Kidney (tissue), 13 donors: ENCODE measurements at regions not wholly inside any gene's neighbourhood (a gene's known extent, or its start where the extent isn't known, plus 50 kb on each side); places are given as distances from the start of the nearest gene placed in this dataset.

Source experiments
- DNase-seq, 5 donors: peaks; one replicate each; pipeline ENCODE4 v3.0.0-alpha.2; 2013 to 2020
- FAIRE-seq: peaks from 2 replicates; lab custom pipeline; 2012; peaks lifted over from hg19 to GRCh38; lab: Jason Lieb, UNC
- H3K27ac ChIP-seq, 2 donors: one replicate each; pipeline ENCODE4 v1.7.0; 2013; ENCODE audit warnings: low read depth in 2 of 2, low read length in 2 of 2, inconsistent platforms in 1 of 2
- H3K27me3 ChIP-seq: one replicate; pipeline ENCODE4 v1.7.1; 2013; ENCODE audit warnings: low read length, inconsistent platforms; ENCODE audit not compliant: control insufficient read depth, insufficient read depth
- H3K36me3 ChIP-seq, 3 donors: one replicate each; pipeline versions ENCODE4 v1.7.0 to v1.7.1; 2013; ENCODE audit warnings: low read length in 3 of 3, control low read depth in 1 of 3, inconsistent platforms in 1 of 3; ENCODE audit not compliant: insufficient read depth in 3 of 3, control insufficient read depth in 2 of 3
- H3K4me1 ChIP-seq, 3 donors: one replicate each; pipeline versions ENCODE4 v1.7.0 to v1.7.1; 2013; ENCODE audit warnings: low read length in 3 of 3, inconsistent platforms in 1 of 3, low read depth in 1 of 3; ENCODE audit not compliant: control insufficient read depth in 2 of 3, insufficient read depth in 2 of 3
- H3K4me3 ChIP-seq, 3 donors: one replicate each; pipeline versions ENCODE4 v1.7.0 to v1.8.1; 2013; ENCODE audit warnings: low read length in 3 of 3, control low read depth in 1 of 3, inconsistent platforms in 1 of 3
- H3K9ac ChIP-seq, 3 donors: one replicate each; pipeline versions ENCODE4 v1.7.0 to v1.7.1; 2013; ENCODE audit warnings: low read length in 3 of 3, control low read depth in 1 of 3, inconsistent platforms in 1 of 3
- H3K9me3 ChIP-seq, 3 donors: one replicate each; pipeline versions ENCODE4 v1.7.0 to v1.7.1; 2013; ENCODE audit warnings: low read length in 3 of 3, control low read depth in 1 of 3, inconsistent platforms in 1 of 3; ENCODE audit not compliant: control insufficient read depth in 2 of 3, insufficient read depth in 1 of 3
- CTCF ChIP-seq: IDR thresholded peaks from 3 replicates; pipeline ENCODE4 v1.5.1; 2012; ENCODE audit warnings: mild to moderate bottlenecking, moderate library complexity, borderline replicate concordance; ENCODE audit not compliant: insufficient read depth; ENCODE audit errors: extremely low read depth
- intact Hi-C: fragments of 100-400 bp; cut with DNase I; formaldehyde crosslinking; loops from one replicate; pipeline ENCODE4 v1.11.1; 2022
- donor health status: control.
- donor health status: control.
- donor health status: control.
- donor health status: control.
- donor health status: control.
- donor health status: DM: yes; HTN: yes; CAD: no.
- donor health status: Normal renal cell carcinoma (clear cell type).

DNA sequence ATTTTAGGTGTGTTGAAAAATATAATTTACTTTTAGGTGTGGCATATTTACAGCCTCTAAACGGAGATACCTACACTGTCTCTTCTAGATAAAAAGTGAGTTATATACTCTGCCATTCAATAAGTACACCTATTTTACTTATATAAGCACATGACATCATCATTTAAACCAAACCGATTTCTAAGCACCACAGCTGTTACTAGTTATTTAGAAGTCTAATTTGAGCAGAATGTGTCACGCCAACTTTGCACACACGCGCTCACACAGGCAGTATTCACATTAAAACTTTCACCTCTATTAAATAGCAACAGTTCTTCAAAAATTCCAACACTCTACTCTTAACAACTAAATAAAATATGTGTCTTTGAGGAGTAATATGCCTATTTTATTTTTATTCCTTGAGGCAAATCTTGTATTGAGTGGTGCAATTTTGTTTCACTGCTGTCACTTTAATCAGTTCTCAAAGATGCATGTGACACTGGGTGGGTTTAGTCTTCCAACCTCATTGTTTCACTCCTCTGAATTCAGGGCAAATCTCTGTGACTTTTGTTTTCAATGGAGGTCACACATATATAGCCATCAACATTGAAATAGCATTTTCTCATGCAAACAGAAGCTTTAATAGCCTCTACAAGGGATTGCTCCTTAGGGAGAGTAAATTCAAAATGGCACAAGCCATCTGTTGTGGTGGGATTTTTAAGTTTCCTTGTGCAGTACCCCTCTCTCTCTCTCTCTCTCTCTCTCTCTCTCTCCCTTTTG is 721.0 kb downstream of the PLCL1 start:
- H3K9me3 ChIP-seq = no peaks in the 10 kb centered on the region
- DNase-seq (no peak), FAIRE-seq (no peak)
- no peak overlapping the region for H3K9ac ChIP-seq
- intact Hi-C loops = no loop called here
- no peak overlapping the region for H3K27ac ChIP-seq
- no peaks in the 10 kb centered on the region for H3K27me3 ChIP-seq
- TF ChIP-seq CTCF = no peak
- no peaks in the 10 kb centered on the region for H3K36me3 ChIP-seq
- H3K4me1 ChIP-seq = no peaks in the 10 kb centered on the region
- H3K4me3 ChIP-seq = no peak overlapping the region

GRCh38 chr2:198523710-198524109 is 719.3 kb downstream of the PLCL1 start:
- Histone ChIP-seq H3K27ac (no peak overlapping the region), H3K27me3 (no peaks in the 10 kb centered on the region), H3K9ac (no peak overlapping the region), H3K36me3 (no peaks in the 10 kb centered on the region), H3K4me1 (no peaks in the 10 kb centered on the region), H3K9me3 (no peaks in the 10 kb centered on the region), H3K4me3 (no peak overlapping the region)
- no peak for TF ChIP-seq CTCF
- DNase-seq (no peak), FAIRE-seq (no peak)
- intact Hi-C loops = no loop called here

DNA sequence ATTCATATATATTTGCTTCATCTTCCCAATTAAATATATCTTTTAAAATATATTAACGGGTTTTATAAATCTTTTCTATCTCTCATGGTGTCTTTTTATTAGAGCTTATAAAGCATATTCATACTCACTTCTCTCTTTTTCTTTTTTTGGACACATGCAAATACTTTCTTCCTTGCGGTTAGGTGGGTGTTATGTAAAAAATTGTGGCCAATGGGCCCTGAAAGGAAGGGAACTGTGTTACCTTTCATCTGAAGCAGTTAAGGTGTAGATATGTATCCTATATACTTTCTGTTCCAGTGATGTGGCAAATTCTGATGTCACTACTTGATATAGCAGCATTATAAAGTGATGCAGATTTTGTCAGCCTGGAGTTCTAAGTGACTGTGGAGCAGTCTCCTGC is 714.5 kb downstream of the PLCL1 start:
- FAIRE-seq = no peak
- intact Hi-C loops = no loop called here

More for the DNA sequence above, 714.5 kb downstream of the PLCL1 start:
- no peaks in the 10 kb centered on the region for H3K4me1 ChIP-seq
- no peak for DNase-seq
- H3K27me3 ChIP-seq = no peaks in the 10 kb centered on the region
- H3K9me3 ChIP-seq = no peaks in the 10 kb centered on the region
- H3K36me3 ChIP-seq = no peaks in the 10 kb centered on the region
- no peak for TF ChIP-seq CTCF
- no peak overlapping the region for H3K9ac ChIP-seq
- no peak overlapping the region for H3K27ac ChIP-seq
- H3K4me3 ChIP-seq = no peak overlapping the region
